ENCODE measurements at regions not wholly inside any gene's neighbourhood (a gene's known extent, or its start where the extent isn't known, plus 50 kb on each side); places are given as distances from the start of the nearest gene placed in this dataset.
A peak's percentile ranks its signal among the peaks of the same experiment; 100 is the strongest.
"Not testable (repeated sequence)": the region's sequence is repeated elsewhere in the genome, so short reads cannot be mapped to it uniquely, and the experiment has no call there.

- DNase-seq (ENCODE audit: low read depth); H3K4me3 ChIP-seq (ENCODE audit: control insufficient read depth, low read depth, low read length): not testable (repeated sequence)
Measured at GRCh38 chr3:48101301-48101650, 85.1 kb upstream of the MAP4 start.

DNA sequence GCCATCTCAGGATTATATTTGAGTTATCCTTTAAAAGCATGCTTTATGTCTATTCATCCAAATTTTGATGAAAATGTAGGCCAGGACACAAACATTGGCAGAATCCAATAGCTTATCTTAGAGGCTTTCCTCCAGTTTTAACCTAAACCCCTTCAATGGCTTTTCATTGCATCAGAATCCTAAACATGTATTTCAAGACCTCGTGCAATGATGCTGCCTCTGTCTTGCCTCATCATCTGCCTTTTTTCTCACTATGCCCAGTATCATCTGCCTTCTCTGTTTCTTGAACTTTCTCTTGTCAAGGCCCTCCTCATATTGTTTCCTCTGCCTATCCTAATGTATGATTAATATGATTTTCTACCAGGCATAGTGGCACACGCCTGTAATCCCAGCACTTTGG, 76.1 kb upstream of the MAP4 start:
- TF ChIP-seq, protein P1, sequence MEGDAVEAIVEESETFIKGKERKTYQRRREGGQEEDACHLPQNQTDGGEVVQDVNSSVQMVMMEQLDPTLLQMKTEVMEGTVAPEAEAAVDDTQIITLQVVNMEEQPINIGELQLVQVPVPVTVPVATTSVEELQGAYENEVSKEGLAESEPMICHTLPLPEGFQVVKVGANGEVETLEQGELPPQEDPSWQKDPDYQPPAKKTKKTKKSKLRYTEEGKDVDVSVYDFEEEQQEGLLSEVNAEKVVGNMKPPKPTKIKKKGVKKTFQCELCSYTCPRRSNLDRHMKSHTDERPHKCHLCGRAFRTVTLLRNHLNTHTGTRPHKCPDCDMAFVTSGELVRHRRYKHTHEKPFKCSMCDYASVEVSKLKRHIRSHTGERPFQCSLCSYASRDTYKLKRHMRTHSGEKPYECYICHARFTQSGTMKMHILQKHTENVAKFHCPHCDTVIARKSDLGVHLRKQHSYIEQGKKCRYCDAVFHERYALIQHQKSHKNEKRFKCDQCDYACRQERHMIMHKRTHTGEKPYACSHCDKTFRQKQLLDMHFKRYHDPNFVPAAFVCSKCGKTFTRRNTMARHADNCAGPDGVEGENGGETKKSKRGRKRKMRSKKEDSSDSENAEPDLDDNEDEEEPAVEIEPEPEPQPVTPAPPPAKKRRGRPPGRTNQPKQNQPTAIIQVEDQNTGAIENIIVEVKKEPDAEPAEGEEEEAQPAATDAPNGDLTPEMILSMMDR (IDR thresholded peaks at IDR 0.05; ENCODE audit: control insufficient read depth, insufficient read depth, low read depth, low read length, missing control alignments), result no peak
- DNase-seq (ENCODE audit: low read depth), result no peak
- H3K4me3 ChIP-seq (ENCODE audit: control insufficient read depth, low read depth, low read length), result no peak overlapping the region

DNA sequence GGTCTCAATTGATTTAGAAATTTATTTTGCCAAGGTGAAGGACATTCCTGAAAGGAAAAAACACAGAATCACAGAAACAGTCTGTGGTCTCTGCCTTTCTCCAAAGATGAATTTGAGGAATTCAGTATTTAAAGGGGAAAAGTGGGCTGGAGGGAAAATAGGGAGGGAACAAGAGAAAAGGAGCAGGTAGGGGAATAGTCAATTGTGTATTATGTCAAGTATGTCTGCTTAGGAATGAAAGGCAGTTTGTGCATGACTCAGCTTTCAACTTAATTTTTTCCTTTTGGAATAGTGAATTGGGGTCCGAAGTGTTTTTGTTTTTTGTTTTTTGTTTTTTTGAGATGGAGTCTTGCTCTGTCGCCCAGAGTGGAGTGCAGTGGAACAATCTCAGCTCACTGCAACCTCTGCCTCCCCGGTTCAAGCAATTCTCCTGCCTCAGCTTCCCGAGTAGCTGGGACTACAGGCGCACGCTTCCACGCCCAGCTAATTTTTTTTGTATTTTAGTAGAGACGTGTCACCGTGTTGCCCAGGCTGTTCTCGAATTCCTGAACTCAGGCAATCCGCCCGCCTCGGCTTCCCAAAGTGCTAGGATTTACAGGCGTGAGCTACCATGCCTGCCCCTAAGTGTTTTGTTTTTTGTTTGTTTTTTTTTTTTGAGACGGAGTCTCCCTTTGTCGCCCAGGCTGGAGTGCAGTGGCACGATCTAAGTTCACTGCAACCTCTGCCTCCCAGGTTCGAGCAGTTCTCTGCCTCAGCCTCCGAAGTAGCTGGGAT, 74.1 kb upstream of the MAP4 start:
- DNase-seq (ENCODE audit: low read depth), result no peak
- no peak overlapping the region for H3K4me3 ChIP-seq (ENCODE audit: control insufficient read depth, low read depth, low read length)
- TF ChIP-seq, protein P1 (IDR thresholded peaks at IDR 0.05; ENCODE audit: control insufficient read depth, insufficient read depth, low read depth, low read length, missing control alignments), result no peak

DNA sequence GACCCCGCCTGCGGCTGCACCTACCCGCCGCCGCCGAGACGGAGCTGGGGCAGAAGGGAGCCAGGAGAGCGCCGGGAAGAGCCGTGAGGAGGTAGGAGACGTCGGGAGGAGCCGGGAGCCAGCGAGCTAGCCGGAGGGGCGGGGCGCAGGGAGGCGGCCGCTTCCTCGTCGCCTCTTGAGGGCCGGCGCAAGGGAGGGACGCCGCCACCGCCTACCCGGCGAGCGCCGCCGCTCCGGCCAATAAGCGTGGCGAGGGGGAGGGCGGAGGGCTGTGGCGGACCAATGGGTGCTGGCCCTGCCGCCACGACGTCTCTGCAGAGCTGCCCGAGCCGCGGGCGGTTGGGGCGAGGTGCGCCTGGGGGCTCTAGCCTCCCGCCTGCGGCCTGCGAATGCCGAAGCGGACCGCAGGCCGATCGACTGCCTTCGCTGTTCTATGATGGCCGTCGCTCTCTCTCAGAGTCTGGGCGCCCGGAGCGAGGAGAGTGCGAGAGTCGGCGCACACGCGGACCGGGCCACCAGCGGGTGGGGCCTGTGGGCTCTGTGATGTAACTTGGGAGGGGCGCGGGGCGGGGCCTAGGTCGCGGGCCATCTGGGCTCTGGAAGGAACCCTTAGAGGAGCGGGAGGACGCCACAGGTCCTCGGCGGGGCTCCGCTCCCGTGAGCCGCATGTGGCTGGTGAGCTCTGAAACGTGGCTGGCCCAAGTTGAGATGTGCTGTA, 72.7 kb upstream of the MAP4 start:
- peak; percentile 82 for DNase-seq (ENCODE audit: low read depth)
- H3K4me3 ChIP-seq (ENCODE audit: control insufficient read depth, low read depth, low read length), result peak overlapping the region; percentile 90
- TF ChIP-seq, protein P1 (IDR thresholded peaks at IDR 0.05; ENCODE audit: control insufficient read depth, insufficient read depth, low read depth, low read length, missing control alignments), result no peak

DNA sequence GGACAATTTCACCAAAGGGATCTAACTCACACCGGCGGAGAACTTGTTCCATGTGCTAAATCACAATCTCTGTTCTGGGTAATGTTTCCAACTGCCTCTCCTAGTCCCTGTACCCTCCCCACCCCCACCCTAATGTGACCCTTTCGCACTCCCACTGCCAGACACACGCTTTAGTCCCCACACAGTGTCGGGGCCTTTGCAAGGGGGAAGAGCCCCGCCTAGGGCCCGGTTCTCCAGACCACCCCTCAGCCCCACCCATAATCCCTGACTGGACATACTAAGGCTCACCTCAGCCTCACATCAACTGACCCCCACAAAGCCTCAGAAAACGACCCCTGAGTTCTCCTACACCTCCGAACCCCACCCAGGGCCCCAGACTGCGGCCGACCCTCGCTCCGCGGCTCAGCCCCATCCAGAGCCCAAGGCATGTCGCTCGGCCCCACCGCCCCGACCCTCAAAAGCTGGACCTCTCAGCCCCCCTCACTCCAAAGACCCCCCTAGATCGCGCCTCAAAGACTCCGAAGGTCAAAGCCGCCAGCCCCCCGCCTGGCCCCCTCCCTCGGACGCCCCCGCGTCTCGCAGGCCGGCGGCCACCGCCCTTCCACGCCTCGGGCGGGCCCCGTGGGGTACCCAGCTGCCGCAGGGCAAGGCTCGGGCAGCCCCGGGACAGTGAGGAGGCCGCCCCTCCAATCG, 72.0 kb upstream of the MAP4 start:
- no peak for DNase-seq (ENCODE audit: low read depth)
- TF ChIP-seq, protein P1 (IDR thresholded peaks at IDR 0.05; ENCODE audit: control insufficient read depth, insufficient read depth, low read depth, low read length, missing control alignments), result no peak
- peak overlapping the region; percentile 90 for H3K4me3 ChIP-seq (ENCODE audit: control insufficient read depth, low read depth, low read length)

DNA sequence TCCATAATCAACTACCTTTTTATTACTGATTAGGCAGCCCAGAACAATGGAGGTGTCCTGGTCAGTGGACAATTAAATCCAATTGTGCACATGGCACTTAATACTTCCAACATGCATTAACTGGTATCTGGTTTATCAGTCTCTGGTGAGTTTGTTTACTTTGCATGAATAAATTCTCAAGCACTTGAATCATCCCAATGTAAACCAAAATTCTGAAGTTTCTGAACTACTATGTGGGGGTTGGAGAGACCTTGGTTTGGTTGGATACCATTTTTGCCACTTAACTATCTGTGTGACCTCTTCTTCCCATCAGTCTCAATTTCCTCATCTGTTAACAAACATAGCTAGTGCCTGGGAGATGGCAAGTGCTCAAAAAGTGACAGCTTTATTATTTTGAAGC, 70.5 kb upstream of the MAP4 start:
- peak overlapping the region; percentile 90 for H3K4me3 ChIP-seq (ENCODE audit: control insufficient read depth, low read depth, low read length)
- no peak for DNase-seq (ENCODE audit: low read depth)
- TF ChIP-seq, protein P1 (IDR thresholded peaks at IDR 0.05; ENCODE audit: control insufficient read depth, insufficient read depth, low read depth, low read length, missing control alignments), result no peak

DNA sequence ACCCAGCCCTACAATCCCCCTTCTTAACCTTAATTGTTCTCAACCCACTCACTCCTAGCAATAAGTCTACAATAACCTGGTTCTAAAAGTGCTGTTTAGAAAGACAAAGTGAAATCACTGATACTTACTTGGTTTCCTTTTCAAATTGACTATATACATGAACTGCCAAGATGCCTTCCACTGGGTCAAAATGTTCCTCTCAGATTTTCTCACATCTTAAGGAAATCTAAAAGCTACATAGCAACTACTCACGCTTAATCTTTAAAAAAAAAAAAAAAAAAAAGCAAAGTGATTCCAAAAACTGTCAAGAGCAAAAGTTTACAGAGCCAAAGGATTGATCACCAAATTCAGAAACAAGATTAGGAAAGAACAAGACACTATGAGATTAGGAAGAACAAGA, 68.7 kb upstream of the MAP4 start:
- TF ChIP-seq, protein P1 (IDR thresholded peaks at IDR 0.05; ENCODE audit: control insufficient read depth, insufficient read depth, low read depth, low read length, missing control alignments), result no peak
- no peak overlapping the region for H3K4me3 ChIP-seq (ENCODE audit: control insufficient read depth, low read depth, low read length)
- no peak for DNase-seq (ENCODE audit: low read depth)

Measured in AG09309 (cell line).